ENCODE measurements at regions not wholly inside any gene's neighbourhood (a gene's known extent, or its start where the extent isn't known, plus 50 kb on each side); places are given as distances from the start of the nearest gene placed in this dataset.
"Not testable (repeated sequence)": the region's sequence is repeated elsewhere in the genome, so short reads cannot be mapped to it uniquely, and the experiment has no call there.

DNA sequence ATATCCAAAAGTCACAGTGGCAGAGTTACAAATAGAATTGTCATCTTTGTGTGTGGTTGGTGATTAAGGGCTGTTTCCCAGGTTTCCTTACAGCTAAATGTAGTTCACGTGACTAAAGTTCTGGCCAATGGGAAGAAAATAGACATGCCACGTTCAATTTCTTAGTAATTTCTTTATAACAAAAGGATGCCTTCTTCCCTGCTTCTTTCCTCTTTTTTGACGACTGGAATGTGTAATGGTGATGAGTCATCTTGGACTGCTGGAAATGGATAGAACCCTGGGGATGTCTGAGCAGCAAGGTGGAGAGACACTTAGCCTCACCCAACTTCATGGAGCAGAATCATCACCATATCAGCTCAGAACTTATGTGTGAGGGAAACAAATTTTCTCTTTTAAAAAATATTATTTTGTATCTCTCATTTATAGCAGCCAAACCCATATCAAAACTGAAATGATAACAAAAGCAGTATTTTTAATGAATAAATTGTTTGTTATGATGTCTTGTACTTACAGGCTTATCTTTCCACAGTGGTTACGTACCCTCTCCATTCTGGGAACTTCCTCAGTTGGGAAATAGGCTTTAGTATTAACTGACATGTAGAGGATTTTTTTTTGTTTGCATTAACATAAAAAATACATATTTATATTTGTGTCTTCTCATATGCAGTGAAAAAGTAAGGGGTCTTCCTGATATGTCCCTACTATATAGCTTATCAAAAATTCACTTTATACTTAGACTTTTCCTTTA lies 91.1 kb upstream of the CDH2 start:
- H3K9ac ChIP-seq = no peak overlapping the region
- no peak overlapping the region for H3K4me2 ChIP-seq
- H3K4me1 ChIP-seq (ENCODE audit: low read depth, poor library complexity, severe bottlenecking) = no peaks in the 10 kb centered on the region
- H2AFZ ChIP-seq (ENCODE audit: low read depth) = no peak overlapping the region
- H3K36me3 ChIP-seq (ENCODE audit: insufficient read depth) = no peaks in the 10 kb centered on the region
- H3K27me3 ChIP-seq (ENCODE audit: insufficient read depth, low read depth) = no peaks in the 10 kb centered on the region
- H4K20me1 ChIP-seq (ENCODE audit: insufficient read depth) = no peaks in the 10 kb centered on the region
- no peaks in the 10 kb centered on the region for H3K79me2 ChIP-seq (ENCODE audit: insufficient read depth, low read depth)
- no peak overlapping the region for H3K4me3 ChIP-seq (IDR thresholded peaks at IDR 0.05; ENCODE audit: insufficient read depth, low read depth, low read length)
- TF ChIP-seq, protein P1, sequence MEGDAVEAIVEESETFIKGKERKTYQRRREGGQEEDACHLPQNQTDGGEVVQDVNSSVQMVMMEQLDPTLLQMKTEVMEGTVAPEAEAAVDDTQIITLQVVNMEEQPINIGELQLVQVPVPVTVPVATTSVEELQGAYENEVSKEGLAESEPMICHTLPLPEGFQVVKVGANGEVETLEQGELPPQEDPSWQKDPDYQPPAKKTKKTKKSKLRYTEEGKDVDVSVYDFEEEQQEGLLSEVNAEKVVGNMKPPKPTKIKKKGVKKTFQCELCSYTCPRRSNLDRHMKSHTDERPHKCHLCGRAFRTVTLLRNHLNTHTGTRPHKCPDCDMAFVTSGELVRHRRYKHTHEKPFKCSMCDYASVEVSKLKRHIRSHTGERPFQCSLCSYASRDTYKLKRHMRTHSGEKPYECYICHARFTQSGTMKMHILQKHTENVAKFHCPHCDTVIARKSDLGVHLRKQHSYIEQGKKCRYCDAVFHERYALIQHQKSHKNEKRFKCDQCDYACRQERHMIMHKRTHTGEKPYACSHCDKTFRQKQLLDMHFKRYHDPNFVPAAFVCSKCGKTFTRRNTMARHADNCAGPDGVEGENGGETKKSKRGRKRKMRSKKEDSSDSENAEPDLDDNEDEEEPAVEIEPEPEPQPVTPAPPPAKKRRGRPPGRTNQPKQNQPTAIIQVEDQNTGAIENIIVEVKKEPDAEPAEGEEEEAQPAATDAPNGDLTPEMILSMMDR (conservative IDR thresholded peaks at IDR 0.05; ENCODE audit: low read depth, low read length) = no peak
- H3K27ac ChIP-seq = no peak overlapping the region

DNA sequence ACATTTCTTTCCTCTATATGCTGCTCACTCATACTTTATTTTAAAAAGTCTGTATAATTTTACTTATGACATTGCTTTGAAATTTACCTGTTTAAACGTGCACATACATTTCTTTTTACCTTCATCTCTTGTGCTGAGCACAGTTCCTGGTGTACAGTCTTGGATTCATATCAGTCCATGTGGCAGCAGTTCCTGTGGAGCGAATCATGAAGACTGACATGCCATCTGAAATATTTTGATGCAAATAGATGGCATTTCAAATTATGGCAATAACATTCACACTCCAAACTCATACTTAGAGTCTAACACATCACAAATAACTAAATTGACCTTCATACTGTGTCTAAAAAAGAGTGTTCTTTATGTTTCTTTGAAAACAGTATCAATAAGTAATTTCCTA lies 90.3 kb upstream of the CDH2 start:
- H3K4me2 ChIP-seq = no peak overlapping the region
- H2AFZ ChIP-seq (ENCODE audit: low read depth) = no peak overlapping the region
- H3K27ac ChIP-seq = no peak overlapping the region
- TF ChIP-seq, protein P1 (conservative IDR thresholded peaks at IDR 0.05; ENCODE audit: low read depth, low read length) = no peak
- no peaks in the 10 kb centered on the region for H3K36me3 ChIP-seq (ENCODE audit: insufficient read depth)
- H4K20me1 ChIP-seq (ENCODE audit: insufficient read depth) = no peaks in the 10 kb centered on the region
- no peak overlapping the region for H3K9ac ChIP-seq
- H3K4me1 ChIP-seq (ENCODE audit: low read depth, poor library complexity, severe bottlenecking) = no peaks in the 10 kb centered on the region
- no peak overlapping the region for H3K4me3 ChIP-seq (IDR thresholded peaks at IDR 0.05; ENCODE audit: insufficient read depth, low read depth, low read length)
- H3K27me3 ChIP-seq (ENCODE audit: insufficient read depth, low read depth) = no peaks in the 10 kb centered on the region
- H3K79me2 ChIP-seq (ENCODE audit: insufficient read depth, low read depth) = no peaks in the 10 kb centered on the region

DNA sequence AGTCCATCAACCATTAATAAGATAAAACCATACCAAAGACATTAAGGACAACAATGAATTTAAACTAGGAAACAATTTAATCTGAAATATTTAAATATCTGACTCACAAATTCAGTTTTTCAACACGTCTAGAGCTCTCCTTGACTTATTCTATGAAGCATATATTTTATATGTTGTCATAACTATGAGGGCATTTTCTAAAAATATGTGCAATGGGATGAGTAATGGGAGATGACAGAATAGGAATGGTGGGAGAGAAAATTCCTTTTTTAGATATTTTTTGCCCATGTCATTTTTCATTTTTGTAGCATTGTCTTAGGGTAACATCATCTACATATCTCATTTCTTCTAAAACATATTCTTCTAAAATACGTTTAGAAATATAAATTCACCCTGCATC lies 79.2 kb upstream of the CDH2 start:
- no peaks in the 10 kb centered on the region for H3K4me1 ChIP-seq (ENCODE audit: low read depth, poor library complexity, severe bottlenecking)
- no peak overlapping the region for H3K9ac ChIP-seq
- H2AFZ ChIP-seq (ENCODE audit: low read depth) = no peak overlapping the region
- no peak overlapping the region for H3K4me3 ChIP-seq (IDR thresholded peaks at IDR 0.05; ENCODE audit: insufficient read depth, low read depth, low read length)
- H3K27me3 ChIP-seq (ENCODE audit: insufficient read depth, low read depth) = no peaks in the 10 kb centered on the region
- TF ChIP-seq, protein P1 (conservative IDR thresholded peaks at IDR 0.05; ENCODE audit: low read depth, low read length) = no peak
- H3K79me2 ChIP-seq (ENCODE audit: insufficient read depth, low read depth) = no peaks in the 10 kb centered on the region
- H4K20me1 ChIP-seq (ENCODE audit: insufficient read depth) = no peaks in the 10 kb centered on the region
- H3K4me2 ChIP-seq = no peak overlapping the region
- H3K36me3 ChIP-seq (ENCODE audit: insufficient read depth) = no peaks in the 10 kb centered on the region
- no peak overlapping the region for H3K27ac ChIP-seq

DNA sequence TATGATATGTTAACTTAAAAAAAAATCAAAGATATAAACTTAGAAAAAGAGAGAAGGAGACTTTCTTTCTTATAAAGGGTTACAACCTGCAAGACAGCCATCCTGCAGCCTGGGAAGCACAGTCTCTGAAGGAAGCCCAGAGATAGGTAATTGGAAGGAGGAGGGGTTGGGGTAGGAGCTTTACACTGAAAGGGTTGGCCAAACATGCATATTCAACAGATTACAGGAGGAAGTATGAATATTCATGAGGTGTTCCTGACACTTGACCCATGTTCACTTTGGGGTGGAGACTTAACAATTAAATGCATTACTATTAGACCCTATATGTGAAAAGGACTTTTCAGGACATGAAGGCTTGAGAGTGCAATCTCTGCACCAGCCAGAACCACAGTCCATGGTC lies 71.7 kb upstream of the CDH2 start:
- TF ChIP-seq, protein P1 (conservative IDR thresholded peaks at IDR 0.05; ENCODE audit: low read depth, low read length) = no peak
- Histone ChIP-seq H3K4me3 (IDR thresholded peaks at IDR 0.05; ENCODE audit: insufficient read depth, low read depth, low read length) (no peak overlapping the region), H3K27ac (no peak overlapping the region)

DNA sequence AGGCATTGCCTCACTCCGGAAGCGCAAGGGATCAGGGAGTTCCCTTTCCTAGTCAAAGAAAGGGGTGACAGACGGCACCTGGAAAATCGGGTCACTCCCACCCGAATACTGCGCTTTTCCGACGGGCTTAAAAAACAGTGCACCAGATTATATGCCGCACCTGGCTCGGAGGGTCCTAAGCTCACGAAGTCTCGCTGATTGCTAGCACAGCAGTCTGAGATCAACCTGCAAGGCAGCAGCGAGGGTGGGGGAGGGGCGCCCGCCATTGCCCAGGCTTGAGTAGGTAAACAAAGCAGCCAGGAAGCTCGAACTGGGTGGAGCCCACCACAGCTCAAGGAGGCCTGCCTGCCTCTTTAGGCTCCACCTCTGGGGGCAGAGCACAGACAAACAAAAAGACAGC lies 63.7 kb upstream of the CDH2 start:
- not testable (repeated sequence) for H3K79me2 ChIP-seq (ENCODE audit: insufficient read depth, low read depth); H3K27ac ChIP-seq

More for the DNA sequence above, 71.7 kb upstream of the CDH2 start:
- Histone ChIP-seq H4K20me1 (ENCODE audit: insufficient read depth) (no peaks in the 10 kb centered on the region), H3K4me2 (no peak overlapping the region), H3K4me1 (ENCODE audit: low read depth, poor library complexity, severe bottlenecking) (no peaks in the 10 kb centered on the region), H3K27me3 (ENCODE audit: insufficient read depth, low read depth) (no peaks in the 10 kb centered on the region), H3K79me2 (ENCODE audit: insufficient read depth, low read depth) (no peaks in the 10 kb centered on the region), H2AFZ (ENCODE audit: low read depth) (no peak overlapping the region), H3K36me3 (ENCODE audit: insufficient read depth) (no peaks in the 10 kb centered on the region), H3K9ac (no peak overlapping the region)

More for the DNA sequence above, 63.7 kb upstream of the CDH2 start:
- not testable (repeated sequence) for H3K9ac ChIP-seq; H3K36me3 ChIP-seq (ENCODE audit: insufficient read depth); H4K20me1 ChIP-seq (ENCODE audit: insufficient read depth); H3K4me1 ChIP-seq (ENCODE audit: low read depth, poor library complexity, severe bottlenecking); H3K4me2 ChIP-seq; H3K27me3 ChIP-seq (ENCODE audit: insufficient read depth, low read depth); H2AFZ ChIP-seq (ENCODE audit: low read depth); H3K4me3 ChIP-seq (IDR thresholded peaks at IDR 0.05; ENCODE audit: insufficient read depth, low read depth, low read length)
